ENCODE measurements at regions not wholly inside any gene's neighbourhood (a gene's known extent, or its start where the extent isn't known, plus 50 kb on each side); places are given as distances from the start of the nearest gene placed in this dataset.
A peak's percentile ranks its signal among the peaks of the same experiment; 100 is the strongest.

DNA sequence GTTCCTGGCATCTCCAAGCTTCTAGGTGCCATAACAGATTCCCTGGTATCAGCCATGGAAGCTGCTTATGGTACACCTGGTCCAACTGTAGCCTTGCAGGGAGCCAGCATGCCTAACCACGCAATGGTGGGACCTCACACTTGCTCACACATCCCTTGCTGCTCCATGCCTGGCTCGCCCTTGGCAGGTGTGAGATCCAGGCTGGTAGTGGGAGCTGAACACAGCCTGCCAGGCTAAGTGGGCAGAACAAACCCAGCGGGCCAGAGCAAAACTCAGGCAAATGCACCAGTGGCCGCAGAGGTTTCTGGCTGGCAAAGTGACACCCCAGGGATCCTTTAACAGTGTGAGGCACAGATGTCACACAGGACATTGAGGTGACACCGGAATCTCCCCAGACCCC, 185.8 kb downstream of the NDUFA10 start:
- Histone ChIP-seq H3K36me3 (ENCODE audit: control insufficient read depth, insufficient read depth, low read length) (no peaks in the 10 kb centered on the region), H3K4me1 (ENCODE audit: control insufficient read depth, insufficient read depth, low read length) (no peaks in the 10 kb centered on the region), H3K9me3 (ENCODE audit: control insufficient read depth, insufficient read depth, low read length) (no peaks in the 10 kb centered on the region), H3K27me3 (ENCODE audit: control insufficient read depth, insufficient read depth, low read length) (no peaks in the 10 kb centered on the region), H3K4me3 (ENCODE audit: low read depth, low read length) (no peak overlapping the region), H3K27ac (ENCODE audit: low read depth, low read length) (no peak overlapping the region)
- 79% methylated on average over 4 of the region's 5 CpGs for WGBS (ENCODE audit: insufficient coverage)
- DNase-seq (ENCODE audit: low read depth in 4 of 6, low spot score in 6 of 6), result no peak

GRCh38 chr2:239836021-239836765, 188.9 kb downstream of the NDUFA10 start:
- 93% methylated on average over 7 of the region's 7 CpGs for WGBS (ENCODE audit: insufficient coverage)
- DNase-seq (ENCODE audit: low read depth in 4 of 6, low spot score in 6 of 6), result no peak

DNA sequence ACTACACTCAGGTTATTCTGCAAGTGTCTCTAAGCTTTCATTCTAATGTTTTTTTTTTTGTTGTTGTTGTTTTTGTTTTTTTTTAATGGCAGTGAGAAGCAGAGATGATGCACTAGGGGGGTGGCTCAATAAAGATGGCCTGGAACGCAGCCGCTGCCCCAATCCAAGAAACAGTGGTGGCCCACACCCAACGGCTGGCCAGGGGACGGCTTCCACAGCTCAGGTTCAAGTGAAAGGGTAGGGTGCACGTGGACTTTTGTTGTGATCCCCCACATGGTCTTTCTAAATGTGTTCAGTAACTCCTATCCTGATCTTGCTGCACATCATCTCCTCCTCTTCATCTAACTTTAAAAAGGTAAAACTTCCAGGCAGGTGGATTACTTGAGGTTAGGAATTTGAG, 190.1 kb downstream of the NDUFA10 start:
- no peaks in the 10 kb centered on the region for H3K36me3 ChIP-seq (ENCODE audit: control insufficient read depth, insufficient read depth, low read length)
- H3K4me3 ChIP-seq (ENCODE audit: low read depth, low read length), result no peak overlapping the region
- no peak overlapping the region for H3K27ac ChIP-seq (ENCODE audit: low read depth, low read length)
- no peaks in the 10 kb centered on the region for H3K27me3 ChIP-seq (ENCODE audit: control insufficient read depth, insufficient read depth, low read length)
- DNase-seq (ENCODE audit: low read depth in 4 of 6, low spot score in 6 of 6), result no peak
- WGBS (ENCODE audit: insufficient coverage), result 93% methylated on average over 2 of the region's 5 CpGs
- H3K4me1 ChIP-seq (ENCODE audit: control insufficient read depth, insufficient read depth, low read length), result peaks cover 17% of the 10 kb centered on the region
- no peaks in the 10 kb centered on the region for H3K9me3 ChIP-seq (ENCODE audit: control insufficient read depth, insufficient read depth, low read length)

More at GRCh38 chr2:239836021-239836765, 188.9 kb downstream of the NDUFA10 start:
- H3K27ac ChIP-seq (ENCODE audit: low read depth, low read length), result no peak overlapping the region
- peaks cover 5% of the 10 kb centered on the region for H3K4me1 ChIP-seq (ENCODE audit: control insufficient read depth, insufficient read depth, low read length)
- H3K4me3 ChIP-seq (ENCODE audit: low read depth, low read length), result no peak overlapping the region
- no peaks in the 10 kb centered on the region for H3K27me3 ChIP-seq (ENCODE audit: control insufficient read depth, insufficient read depth, low read length)
- no peaks in the 10 kb centered on the region for H3K9me3 ChIP-seq (ENCODE audit: control insufficient read depth, insufficient read depth, low read length)
- no peaks in the 10 kb centered on the region for H3K36me3 ChIP-seq (ENCODE audit: control insufficient read depth, insufficient read depth, low read length)

GRCh38 chr2:239834143-239834542, 191.0 kb downstream of the NDUFA10 start:
- H3K4me1 ChIP-seq (ENCODE audit: control insufficient read depth, insufficient read depth, low read length), result peaks cover 19% of the 10 kb centered on the region
- H3K36me3 ChIP-seq (ENCODE audit: control insufficient read depth, insufficient read depth, low read length), result no peaks in the 10 kb centered on the region
- no peak overlapping the region for H3K4me3 ChIP-seq (ENCODE audit: low read depth, low read length)
- no peaks in the 10 kb centered on the region for H3K9me3 ChIP-seq (ENCODE audit: control insufficient read depth, insufficient read depth, low read length)
- DNase-seq (ENCODE audit: low read depth in 4 of 6, low spot score in 6 of 6), result no peak
- H3K27me3 ChIP-seq (ENCODE audit: control insufficient read depth, insufficient read depth, low read length), result no peaks in the 10 kb centered on the region
- WGBS (ENCODE audit: insufficient coverage), result 91% methylated on average over 7 of the region's 8 CpGs
- no peak overlapping the region for H3K27ac ChIP-seq (ENCODE audit: low read depth, low read length)

DNA sequence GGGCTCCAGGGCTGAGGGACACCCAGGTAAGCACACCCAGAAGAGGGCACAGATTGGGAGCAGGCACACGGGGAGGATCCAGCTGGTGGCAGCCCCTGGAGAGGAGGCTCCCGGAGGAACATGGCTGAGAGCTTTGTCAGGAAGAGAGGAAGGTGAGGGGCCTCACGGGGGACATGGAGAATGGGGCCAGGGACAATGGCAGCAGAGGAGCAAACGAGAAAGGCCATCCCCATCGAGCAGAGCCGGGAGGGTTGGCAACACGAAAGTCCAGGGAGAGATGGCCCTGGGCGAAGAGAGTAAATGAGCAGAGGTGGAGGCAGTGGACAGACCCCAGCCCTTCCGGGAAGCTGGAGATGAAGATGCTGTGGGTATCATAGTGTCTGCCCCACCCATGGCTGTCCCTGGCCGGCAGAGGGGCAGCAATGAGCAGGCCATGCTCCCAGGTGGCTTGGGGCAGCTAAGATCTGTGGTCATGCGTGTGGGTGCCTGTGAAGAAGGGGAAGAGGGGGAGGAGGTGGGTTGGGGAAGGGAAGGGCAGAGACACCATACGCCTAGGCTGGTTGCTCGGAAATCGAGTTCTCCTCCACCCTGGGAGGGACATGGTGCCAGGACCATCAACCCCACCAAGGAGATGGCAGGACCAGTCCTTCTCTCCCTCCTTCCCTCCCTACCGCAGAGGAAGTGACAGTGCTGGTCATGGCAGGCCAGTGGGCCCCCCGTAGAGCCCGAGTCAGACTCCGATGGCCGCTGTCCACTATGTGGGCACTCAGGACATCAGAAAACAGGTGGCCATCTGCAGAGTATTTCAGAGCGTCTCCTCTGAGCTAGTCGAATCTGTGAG, 191.7 kb downstream of the NDUFA10 start:
- no peaks in the 10 kb centered on the region for H3K36me3 ChIP-seq (ENCODE audit: control insufficient read depth, insufficient read depth, low read length)
- peaks cover 23% of the 10 kb centered on the region for H3K4me1 ChIP-seq (ENCODE audit: control insufficient read depth, insufficient read depth, low read length)
- DNase-seq (ENCODE audit: low read depth in 4 of 6, low spot score in 6 of 6), result no peak
- WGBS (ENCODE audit: insufficient coverage), result 97% methylated on average over 18 of the region's 21 CpGs
- H3K27ac ChIP-seq (ENCODE audit: low read depth, low read length), result no peak overlapping the region
- no peaks in the 10 kb centered on the region for H3K27me3 ChIP-seq (ENCODE audit: control insufficient read depth, insufficient read depth, low read length)
- H3K9me3 ChIP-seq (ENCODE audit: control insufficient read depth, insufficient read depth, low read length), result no peaks in the 10 kb centered on the region
- H3K4me3 ChIP-seq (ENCODE audit: low read depth, low read length), result no peak overlapping the region

GRCh38 chr2:239832490-239833268, 192.5 kb downstream of the NDUFA10 start:
- Histone ChIP-seq H3K27ac (ENCODE audit: low read depth, low read length) (no peak overlapping the region), H3K4me3 (ENCODE audit: low read depth, low read length) (no peak overlapping the region), H3K27me3 (ENCODE audit: control insufficient read depth, insufficient read depth, low read length) (no peaks in the 10 kb centered on the region), H3K36me3 (ENCODE audit: control insufficient read depth, insufficient read depth, low read length) (no peaks in the 10 kb centered on the region), H3K4me1 (ENCODE audit: control insufficient read depth, insufficient read depth, low read length) (peaks cover 30% of the 10 kb centered on the region), H3K9me3 (ENCODE audit: control insufficient read depth, insufficient read depth, low read length) (no peaks in the 10 kb centered on the region)
- WGBS (ENCODE audit: insufficient coverage), result 80% methylated on average over 19 of the region's 19 CpGs
- no peak for DNase-seq (ENCODE audit: low read depth in 4 of 6, low spot score in 6 of 6)

DNA sequence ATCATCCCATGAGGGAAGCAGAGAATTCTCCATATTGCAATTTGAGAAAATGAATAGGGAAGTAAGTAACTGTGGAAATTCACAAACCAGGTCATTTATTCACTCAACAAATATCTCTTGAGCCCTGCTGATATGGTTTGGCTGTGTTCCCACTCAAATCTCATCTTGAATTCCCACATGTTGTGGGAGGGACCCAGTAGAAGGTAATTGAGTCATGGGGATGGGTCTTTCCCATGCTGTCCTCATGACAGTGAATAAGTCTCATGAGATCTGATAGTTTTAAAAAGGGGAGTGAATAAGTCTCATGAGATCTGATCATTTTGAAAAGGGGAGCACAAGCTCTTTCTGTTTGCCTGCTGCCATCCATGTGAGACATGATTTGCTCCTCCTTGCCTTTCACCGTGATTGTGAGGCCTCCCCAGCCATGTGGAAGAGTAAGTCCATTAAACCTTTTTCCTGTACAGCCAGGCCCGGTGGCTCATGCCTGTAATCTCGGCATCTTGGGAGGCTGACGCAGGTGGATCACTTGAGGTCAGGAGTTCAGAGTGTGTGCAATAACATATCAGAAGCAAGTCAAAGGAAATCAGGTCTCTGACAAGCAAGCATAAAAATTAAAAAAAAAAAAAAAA, 193.2 kb downstream of the NDUFA10 start:
- peaks cover 36% of the 10 kb centered on the region for H3K4me1 ChIP-seq (ENCODE audit: control insufficient read depth, insufficient read depth, low read length)
- H3K27me3 ChIP-seq (ENCODE audit: control insufficient read depth, insufficient read depth, low read length), result no peaks in the 10 kb centered on the region
- H3K27ac ChIP-seq (ENCODE audit: low read depth, low read length), result peak overlapping the region; percentile 16
- 67% methylated on average over 1 of the region's 4 CpGs for WGBS (ENCODE audit: insufficient coverage)
- DNase-seq (ENCODE audit: low read depth in 4 of 6, low spot score in 6 of 6), result no peak
- H3K36me3 ChIP-seq (ENCODE audit: control insufficient read depth, insufficient read depth, low read length), result no peaks in the 10 kb centered on the region
- H3K9me3 ChIP-seq (ENCODE audit: control insufficient read depth, insufficient read depth, low read length), result no peaks in the 10 kb centered on the region
- H3K4me3 ChIP-seq (ENCODE audit: low read depth, low read length), result no peak overlapping the region

GRCh38 chr2:239831001-239831731, 194.0 kb downstream of the NDUFA10 start:
- 30% methylated on average over 16 of the region's 16 CpGs for WGBS (ENCODE audit: insufficient coverage)
- Histone ChIP-seq H3K27ac (ENCODE audit: low read depth, low read length) (peak overlapping the region; percentile 40), H3K36me3 (ENCODE audit: control insufficient read depth, insufficient read depth, low read length) (no peaks in the 10 kb centered on the region), H3K9me3 (ENCODE audit: control insufficient read depth, insufficient read depth, low read length) (no peaks in the 10 kb centered on the region), H3K4me3 (ENCODE audit: low read depth, low read length) (no peak overlapping the region), H3K4me1 (ENCODE audit: control insufficient read depth, insufficient read depth, low read length) (peaks cover 41% of the 10 kb centered on the region), H3K27me3 (ENCODE audit: control insufficient read depth, insufficient read depth, low read length) (no peaks in the 10 kb centered on the region)
- DNase-seq (ENCODE audit: low read depth in 4 of 6, low spot score in 6 of 6), result peak in 2 of 6 donors; percentile 55 to 77

All from spinal cord (tissue), 9 donors.